RWPE2 (cell line): ENCODE measurements at regions not wholly inside any gene's neighbourhood (a gene's known extent, or its start where the extent isn't known, plus 50 kb on each side); places are given as distances from the start of the nearest gene placed in this dataset.
A peak's percentile ranks its signal among the peaks of the same experiment; 100 is the strongest.

Source experiments
- ATAC-seq: fragments of 200-7000 bp; cut with Tn5 transposase; 3 replicates; pipeline ENCODE4 v1.9.1; 2021; ENCODE audit warnings: low read depth
- DNase-seq: peaks from one replicate; pipeline ENCODE4 v3.0.0-alpha.2; 2020; ENCODE audit warnings: low spot score
- H3K27ac ChIP-seq: fragments of 450-650 bp; 2 replicates; pipeline ENCODE4 v1.5.1; 2017; ENCODE audit warnings: mild to moderate bottlenecking; ENCODE audit not compliant: poor library complexity, severe bottlenecking
- H3K27me3 ChIP-seq: fragments of 250-450 bp; sonication (Bioruptor Pico); 2 replicates; pipeline ENCODE4 v1.5.1; 2021; ENCODE audit warnings: mild to moderate bottlenecking, moderate library complexity; ENCODE audit not compliant: insufficient read depth, poor library complexity, severe bottlenecking
- H3K36me3 ChIP-seq: fragments of 250-450 bp; sonication (Bioruptor Pico); 2 replicates; pipeline ENCODE4 v1.5.1; 2020; ENCODE audit warnings: low read depth, mild to moderate bottlenecking, moderate library complexity
- H3K4me1 ChIP-seq: fragments of 250-450 bp; sonication (Bioruptor Pico); 2 replicates; pipeline ENCODE4 v1.5.1; 2021; ENCODE audit warnings: mild to moderate bottlenecking, moderate library complexity; ENCODE audit not compliant: insufficient read depth, poor library complexity, severe bottlenecking
- H3K4me3 ChIP-seq: fragments of 250-450 bp; sonication (Bioruptor Pico); 2 replicates; pipeline ENCODE4 v1.5.1; 2021; ENCODE audit warnings: mild to moderate bottlenecking, moderate library complexity; ENCODE audit not compliant: severe bottlenecking
- H3K9me3 ChIP-seq: fragments of 250-450 bp; sonication (Bioruptor Pico); 2 replicates; pipeline ENCODE4 v1.5.1; 2021; ENCODE audit warnings: mild to moderate bottlenecking, moderate library complexity; ENCODE audit not compliant: severe bottlenecking
- TF ChIP-seq, protein P1 (sequence below): fragments of 450-650 bp; IDR thresholded peaks from one replicate; pipeline ENCODE4 v1.5.1; 2017; ENCODE audit warnings: mild to moderate bottlenecking, moderate library complexity; ENCODE audit not compliant: poor library complexity, severe bottlenecking

DNA sequence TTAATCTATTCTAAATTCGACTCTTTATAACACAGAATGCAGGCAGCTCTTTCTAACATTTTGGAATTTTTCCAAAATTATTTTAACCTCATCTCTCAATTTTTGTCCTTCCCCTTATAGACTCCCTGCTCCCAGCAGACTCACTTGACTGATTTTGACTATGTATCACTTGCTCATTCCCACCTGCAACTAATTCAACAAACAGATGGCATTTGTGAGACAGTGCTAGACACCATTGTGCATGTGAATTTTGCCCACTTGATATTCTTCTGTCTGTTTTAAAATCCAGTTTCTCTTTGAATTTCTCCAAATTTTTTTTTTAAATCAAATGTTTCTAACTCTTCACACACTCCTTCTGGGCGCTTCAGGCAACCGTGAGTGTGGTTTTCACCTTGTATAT is 1534.0 kb downstream of the PCDH7 start:
- Histone ChIP-seq H3K4me3 (no peak overlapping the region), H3K27me3 (no peaks in the 10 kb centered on the region), H3K36me3 (no peaks in the 10 kb centered on the region), H3K27ac (no peak overlapping the region), H3K4me1 (no peaks in the 10 kb centered on the region), H3K9me3 (no peaks in the 10 kb centered on the region)
- TF ChIP-seq, protein P1, sequence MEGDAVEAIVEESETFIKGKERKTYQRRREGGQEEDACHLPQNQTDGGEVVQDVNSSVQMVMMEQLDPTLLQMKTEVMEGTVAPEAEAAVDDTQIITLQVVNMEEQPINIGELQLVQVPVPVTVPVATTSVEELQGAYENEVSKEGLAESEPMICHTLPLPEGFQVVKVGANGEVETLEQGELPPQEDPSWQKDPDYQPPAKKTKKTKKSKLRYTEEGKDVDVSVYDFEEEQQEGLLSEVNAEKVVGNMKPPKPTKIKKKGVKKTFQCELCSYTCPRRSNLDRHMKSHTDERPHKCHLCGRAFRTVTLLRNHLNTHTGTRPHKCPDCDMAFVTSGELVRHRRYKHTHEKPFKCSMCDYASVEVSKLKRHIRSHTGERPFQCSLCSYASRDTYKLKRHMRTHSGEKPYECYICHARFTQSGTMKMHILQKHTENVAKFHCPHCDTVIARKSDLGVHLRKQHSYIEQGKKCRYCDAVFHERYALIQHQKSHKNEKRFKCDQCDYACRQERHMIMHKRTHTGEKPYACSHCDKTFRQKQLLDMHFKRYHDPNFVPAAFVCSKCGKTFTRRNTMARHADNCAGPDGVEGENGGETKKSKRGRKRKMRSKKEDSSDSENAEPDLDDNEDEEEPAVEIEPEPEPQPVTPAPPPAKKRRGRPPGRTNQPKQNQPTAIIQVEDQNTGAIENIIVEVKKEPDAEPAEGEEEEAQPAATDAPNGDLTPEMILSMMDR, result no peak
- no peak for DNase-seq
- ATAC-seq, result no peak

DNA sequence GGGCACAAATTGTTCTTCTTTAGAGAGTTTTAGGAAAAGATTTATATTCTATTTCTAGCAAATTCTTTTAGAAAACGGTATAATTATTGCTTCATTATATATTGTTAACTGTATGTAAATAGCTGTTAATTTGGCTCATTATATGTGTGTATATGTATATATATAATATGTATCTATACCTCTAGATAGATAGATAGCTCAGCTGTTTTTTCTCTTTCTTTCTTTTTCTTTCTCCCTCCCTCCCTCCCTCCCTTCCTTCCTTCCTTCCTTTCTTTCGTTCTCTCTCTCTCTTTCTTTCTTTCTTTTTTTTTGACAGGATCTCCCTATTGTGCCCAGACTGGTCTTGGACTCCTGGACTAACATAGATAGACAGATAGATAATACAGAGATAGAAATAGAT is 1538.8 kb downstream of the PCDH7 start:
- Histone ChIP-seq H3K36me3 (no peaks in the 10 kb centered on the region), H3K27me3 (no peaks in the 10 kb centered on the region), H3K27ac (no peak overlapping the region), H3K9me3 (no peaks in the 10 kb centered on the region), H3K4me3 (no peak overlapping the region), H3K4me1 (no peaks in the 10 kb centered on the region)
- ATAC-seq (no peak), DNase-seq (no peak)
- TF ChIP-seq, protein P1, result no peak

DNA sequence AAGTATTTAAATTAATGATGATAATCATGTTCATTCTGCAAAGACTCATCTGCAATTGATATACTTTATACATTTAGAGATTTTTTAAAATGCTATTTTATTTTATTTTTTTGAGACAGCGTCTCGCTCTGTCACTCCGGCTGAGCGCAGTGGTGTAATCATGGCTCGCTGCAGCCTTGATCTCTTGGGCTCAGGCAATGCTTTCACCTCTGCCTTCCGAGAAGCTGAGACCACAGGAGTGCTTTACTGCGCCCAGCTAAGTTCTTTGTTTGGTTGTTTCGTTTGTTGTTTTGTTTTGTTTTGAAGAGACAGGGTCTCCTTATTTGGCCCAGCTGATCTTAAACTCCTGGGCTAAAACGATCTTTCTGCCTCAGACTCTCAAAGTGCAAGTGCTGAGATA is 1541.0 kb downstream of the PCDH7 start:
- DNase-seq (no peak), ATAC-seq (no peak)
- Histone ChIP-seq H3K9me3 (no peaks in the 10 kb centered on the region), H3K27me3 (no peaks in the 10 kb centered on the region), H3K4me1 (no peaks in the 10 kb centered on the region), H3K4me3 (no peak overlapping the region), H3K27ac (no peak overlapping the region), H3K36me3 (no peaks in the 10 kb centered on the region)
- TF ChIP-seq, protein P1, result no peak

DNA sequence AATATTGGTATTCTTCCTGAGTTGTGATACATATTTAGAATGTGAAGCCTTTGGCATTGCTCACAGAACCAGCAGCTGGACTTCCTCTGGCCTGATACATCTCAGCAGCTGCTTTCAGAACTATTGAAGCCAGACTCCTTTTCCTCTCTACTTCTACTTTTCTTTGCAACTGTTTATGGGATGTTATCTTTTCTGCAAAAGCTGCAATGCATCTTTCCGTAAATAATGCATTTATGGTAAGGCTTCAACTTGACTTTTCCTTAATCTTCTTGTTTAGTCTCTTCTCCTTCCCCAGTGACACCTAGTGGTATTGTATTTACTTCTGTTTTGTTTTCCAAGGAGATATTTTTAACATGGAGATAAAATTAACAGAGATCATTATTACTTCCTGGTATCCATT is 1548.7 kb downstream of the PCDH7 start:
- no peaks in the 10 kb centered on the region for H3K9me3 ChIP-seq
- no peak for DNase-seq
- no peaks in the 10 kb centered on the region for H3K36me3 ChIP-seq
- H3K4me3 ChIP-seq, result no peak overlapping the region
- TF ChIP-seq, protein P1, result peak; percentile 54
- H3K4me1 ChIP-seq, result no peaks in the 10 kb centered on the region
- no peak overlapping the region for H3K27ac ChIP-seq
- ATAC-seq, result no peak
- H3K27me3 ChIP-seq, result no peaks in the 10 kb centered on the region

DNA sequence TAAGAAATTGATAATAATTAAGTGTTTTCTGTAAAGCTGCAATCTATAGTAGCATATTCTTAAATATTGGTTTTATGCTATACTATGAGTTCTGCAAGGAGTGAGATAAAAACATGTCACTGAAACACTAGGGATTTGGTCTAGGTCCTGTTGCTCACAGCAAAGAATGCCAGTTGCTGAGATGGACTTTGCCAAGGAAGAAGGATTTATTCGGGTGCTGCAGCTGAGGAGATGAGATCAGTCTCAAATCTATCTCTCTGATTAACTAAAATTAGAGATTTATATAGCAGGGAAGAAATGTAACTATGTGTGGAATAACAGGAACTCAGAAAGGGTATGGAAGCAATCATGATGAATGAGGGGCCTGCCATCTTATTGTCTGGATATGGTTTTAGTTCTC is 1569.9 kb downstream of the PCDH7 start:
- Histone ChIP-seq H3K4me3 (no peak overlapping the region), H3K27me3 (no peaks in the 10 kb centered on the region), H3K4me1 (no peaks in the 10 kb centered on the region), H3K27ac (no peak overlapping the region), H3K36me3 (no peaks in the 10 kb centered on the region), H3K9me3 (no peaks in the 10 kb centered on the region)
- TF ChIP-seq, protein P1, result no peak
- ATAC-seq (no peak), DNase-seq (no peak)
